OCI-LY1 (cell line): ENCODE measurements at regions not wholly inside any gene's neighbourhood (a gene's known extent, or its start where the extent isn't known, plus 50 kb on each side); places are given as distances from the start of the nearest gene placed in this dataset.

ENCODE experiments used
- H2AFZ ChIP-seq: fragments of 200-600 bp; sonication (generic), shearing (Covaris generic); 2 replicates; pipeline ENCODE4 v1.6.0; 2014; ENCODE audit warnings: antibody characterized with exemption, mild to moderate bottlenecking, low read length
- H3F3A ChIP-seq: fragments of 200-600 bp; sonication (generic), shearing (Covaris generic); 2 replicates; pipeline ENCODE4 v1.6.0; 2014; ENCODE audit warnings: mild to moderate bottlenecking, antibody characterized with exemption, low read length, moderate library complexity; ENCODE audit not compliant: insufficient read depth
- H3K27ac ChIP-seq: fragments of 200-600 bp; sonication (generic); 2 replicates; pipeline ENCODE4 v1.5.1; 2014; ENCODE audit warnings: low read length, mixed run types, mild to moderate bottlenecking, low read depth; ENCODE audit not compliant: poor library complexity, severe bottlenecking
- H3K27me3 ChIP-seq: fragments of 200-600 bp; sonication (generic); 2 replicates; pipeline ENCODE4 v1.6.0; 2014; ENCODE audit warnings: antibody characterized with exemption, mild to moderate bottlenecking, low read length, moderate library complexity; ENCODE audit not compliant: insufficient read depth
- H3K36me3 ChIP-seq: fragments of 200-600 bp; sonication (generic); 2 replicates; pipeline ENCODE4 v1.6.1; 2014; ENCODE audit warnings: mild to moderate bottlenecking, antibody characterized with exemption, low read length, moderate library complexity, mixed read lengths; ENCODE audit not compliant: insufficient read depth
- H3K4me1 ChIP-seq: fragments of 200-600 bp; sonication (generic); 2 replicates; pipeline ENCODE4 v1.5.1; 2014; ENCODE audit warnings: mild to moderate bottlenecking, low read length, moderate library complexity; ENCODE audit not compliant: insufficient read depth, severe bottlenecking
- H3K4me2 ChIP-seq: fragments of 200-600 bp; sonication (generic), shearing (Covaris generic); 2 replicates; pipeline ENCODE4 v1.6.1; 2014; ENCODE audit warnings: low read length
- H3K4me3 ChIP-seq: fragments of 200-600 bp; sonication (generic); 2 replicates; pipeline ENCODE4 v1.5.1; 2014; ENCODE audit warnings: low read length, low read depth, mild to moderate bottlenecking, mixed read lengths; ENCODE audit not compliant: poor library complexity, severe bottlenecking
- H3K79me2 ChIP-seq: fragments of 200-600 bp; shearing (Covaris generic); 2 replicates; pipeline ENCODE4 v1.6.1; 2016; ENCODE audit warnings: mixed run types, low read length, mixed read lengths; ENCODE audit not compliant: insufficient read depth
- H3K9ac ChIP-seq: fragments of 200-600 bp; sonication (generic), shearing (Covaris generic); 2 replicates; pipeline ENCODE4 v1.6.1; 2014; ENCODE audit warnings: mild to moderate bottlenecking, low read length, mixed read lengths
- H3K9me2 ChIP-seq: fragments of 200-600 bp; sonication (generic), shearing (Covaris generic); 2 replicates; pipeline ENCODE4 v1.6.1; 2014; ENCODE audit warnings: low read depth, mild to moderate bottlenecking, low read length, mixed read lengths
- H3K9me3 ChIP-seq: fragments of 200-600 bp; shearing (Covaris generic); 2 replicates; pipeline ENCODE4 v1.6.1; 2014; ENCODE audit warnings: low read length, mixed read lengths
- H4K20me1 ChIP-seq: fragments of 200-600 bp; sonication (generic), shearing (Covaris generic); 2 replicates; pipeline ENCODE4 v1.6.0; 2016; ENCODE audit warnings: mild to moderate bottlenecking, low read length; ENCODE audit not compliant: insufficient read depth
- EZH2 ChIP-seq: fragments of 200-600 bp; sonication (generic), shearing (Covaris generic); IDR thresholded peaks from 2 replicates; pipeline ENCODE4 v1.8.0; 2017; ENCODE audit warnings: borderline replicate concordance, mixed run types, mild to moderate bottlenecking, antibody characterized with exemption, low read length, moderate library complexity, mixed read lengths
- TF ChIP-seq, protein P1 (sequence below): fragments of 200-600 bp; sonication (generic), shearing (Covaris generic); IDR thresholded peaks from 2 replicates; pipeline ENCODE4 v1.5.1; 2017; ENCODE audit warnings: mild to moderate bottlenecking, antibody characterized with exemption, low read length, moderate library complexity, mixed read lengths

DNA sequence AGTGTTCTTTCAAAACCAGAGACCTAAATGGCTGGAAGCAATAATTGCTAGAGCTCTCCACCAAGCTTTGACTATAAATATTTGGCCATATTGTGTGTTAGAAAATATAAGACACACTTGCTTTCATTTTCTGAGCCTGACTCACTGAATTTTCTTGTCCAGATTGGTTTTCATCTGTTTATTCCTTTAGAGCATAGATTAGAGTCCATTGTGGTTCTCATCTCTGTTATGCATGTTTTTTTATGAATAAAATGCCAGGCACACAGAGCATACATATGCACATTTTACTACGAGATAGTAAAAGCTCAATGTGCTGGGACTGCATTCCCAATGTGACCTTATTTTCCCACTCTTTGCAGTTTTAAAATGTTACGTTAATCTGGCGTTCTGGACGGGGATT lies 115.3 kb upstream of the MLIP start:
- TF ChIP-seq EZH2: no peak
- TF ChIP-seq, protein P1, sequence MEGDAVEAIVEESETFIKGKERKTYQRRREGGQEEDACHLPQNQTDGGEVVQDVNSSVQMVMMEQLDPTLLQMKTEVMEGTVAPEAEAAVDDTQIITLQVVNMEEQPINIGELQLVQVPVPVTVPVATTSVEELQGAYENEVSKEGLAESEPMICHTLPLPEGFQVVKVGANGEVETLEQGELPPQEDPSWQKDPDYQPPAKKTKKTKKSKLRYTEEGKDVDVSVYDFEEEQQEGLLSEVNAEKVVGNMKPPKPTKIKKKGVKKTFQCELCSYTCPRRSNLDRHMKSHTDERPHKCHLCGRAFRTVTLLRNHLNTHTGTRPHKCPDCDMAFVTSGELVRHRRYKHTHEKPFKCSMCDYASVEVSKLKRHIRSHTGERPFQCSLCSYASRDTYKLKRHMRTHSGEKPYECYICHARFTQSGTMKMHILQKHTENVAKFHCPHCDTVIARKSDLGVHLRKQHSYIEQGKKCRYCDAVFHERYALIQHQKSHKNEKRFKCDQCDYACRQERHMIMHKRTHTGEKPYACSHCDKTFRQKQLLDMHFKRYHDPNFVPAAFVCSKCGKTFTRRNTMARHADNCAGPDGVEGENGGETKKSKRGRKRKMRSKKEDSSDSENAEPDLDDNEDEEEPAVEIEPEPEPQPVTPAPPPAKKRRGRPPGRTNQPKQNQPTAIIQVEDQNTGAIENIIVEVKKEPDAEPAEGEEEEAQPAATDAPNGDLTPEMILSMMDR: no peak
- Histone ChIP-seq H3K4me1 (no peaks in the 10 kb centered on the region), H3K4me2 (no peak overlapping the region), H3K27ac (no peak overlapping the region), H3F3A (no peaks in the 10 kb centered on the region), H2AFZ (no peak overlapping the region), H3K27me3 (no peaks in the 10 kb centered on the region), H4K20me1 (no peaks in the 10 kb centered on the region), H3K9me3 (no peaks in the 10 kb centered on the region), H3K36me3 (no peaks in the 10 kb centered on the region), H3K4me3 (no peak overlapping the region), H3K79me2 (no peaks in the 10 kb centered on the region), H3K9me2 (no peaks in the 10 kb centered on the region), H3K9ac (no peak overlapping the region)

DNA sequence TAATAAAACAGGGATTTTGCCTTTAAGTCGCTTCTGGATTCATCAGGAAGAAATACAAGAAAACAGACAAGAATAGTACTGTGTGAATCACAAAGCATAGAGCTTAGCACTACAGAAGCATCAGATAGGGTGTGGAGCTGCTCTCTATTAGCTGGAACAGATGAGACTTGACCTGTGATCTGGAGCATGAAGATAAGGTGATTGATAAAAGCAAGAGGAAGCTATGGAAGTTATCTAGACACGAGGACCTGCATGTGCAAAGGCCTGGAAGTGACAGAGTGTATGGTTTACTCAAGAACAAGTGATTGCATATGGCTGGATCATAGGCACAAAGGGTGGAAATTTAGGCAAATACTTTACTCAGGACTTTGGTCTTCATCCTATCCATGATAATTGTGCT lies 112.9 kb upstream of the MLIP start:
- Histone ChIP-seq H4K20me1 (no peaks in the 10 kb centered on the region), H3K9ac (no peak overlapping the region), H3K79me2 (no peaks in the 10 kb centered on the region), H3K4me1 (no peaks in the 10 kb centered on the region), H3K9me2 (no peaks in the 10 kb centered on the region), H2AFZ (no peak overlapping the region), H3K36me3 (no peaks in the 10 kb centered on the region), H3F3A (no peaks in the 10 kb centered on the region), H3K4me2 (no peak overlapping the region), H3K27me3 (no peaks in the 10 kb centered on the region), H3K9me3 (no peaks in the 10 kb centered on the region), H3K27ac (no peak overlapping the region), H3K4me3 (no peak overlapping the region)
- TF ChIP-seq, protein P1: no peak
- TF ChIP-seq EZH2: no peak

DNA sequence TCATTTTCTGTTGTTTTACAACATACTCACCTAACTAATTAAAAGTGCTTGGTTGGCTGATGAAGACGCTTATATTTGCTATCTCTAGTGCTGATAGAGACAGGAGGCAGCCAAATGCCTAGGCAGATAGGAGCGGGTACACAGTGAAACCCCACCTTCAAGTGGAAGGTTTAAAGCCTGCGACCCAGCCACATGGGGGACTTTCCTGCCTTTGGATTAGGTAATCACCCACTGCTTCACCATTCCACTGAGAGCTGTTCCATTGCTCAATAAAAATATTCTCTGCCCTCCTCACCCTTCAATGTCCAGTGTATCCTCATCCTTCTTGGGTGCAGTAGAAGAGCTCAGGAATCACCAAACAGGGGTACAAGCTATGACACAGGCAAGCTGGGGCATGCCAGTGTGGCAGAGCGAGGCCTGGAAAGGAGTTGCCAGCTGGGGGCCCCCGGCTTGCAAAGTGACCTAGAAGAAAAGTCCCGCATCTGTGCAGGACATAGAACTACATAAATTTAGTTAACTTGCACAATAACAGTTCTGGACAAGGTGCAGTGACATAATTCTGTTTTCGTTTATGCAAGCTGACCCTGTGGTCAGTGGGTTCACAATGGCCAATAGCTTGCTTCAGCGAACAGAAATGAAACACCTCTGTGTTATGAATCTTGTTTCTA lies 112.0 kb upstream of the MLIP start:
- Histone ChIP-seq H3K9me3 (no peaks in the 10 kb centered on the region), H3K9me2 (no peaks in the 10 kb centered on the region), H3K4me3 (no peak overlapping the region), H3K79me2 (no peaks in the 10 kb centered on the region), H4K20me1 (no peaks in the 10 kb centered on the region), H3F3A (no peaks in the 10 kb centered on the region), H3K9ac (no peak overlapping the region), H2AFZ (no peak overlapping the region), H3K4me2 (no peak overlapping the region), H3K36me3 (no peaks in the 10 kb centered on the region), H3K27me3 (no peaks in the 10 kb centered on the region), H3K4me1 (no peaks in the 10 kb centered on the region), H3K27ac (no peak overlapping the region)
- TF ChIP-seq, protein P1: no peak
- TF ChIP-seq EZH2: no peak
